PC-9 (cell line): ENCODE measurements at regions not wholly inside any gene's neighbourhood (a gene's known extent, or its start where the extent isn't known, plus 50 kb on each side); places are given as distances from the start of the nearest gene placed in this dataset.

Source experiments
- BruUV-seq: library from RNA; stranded (reverse); fragments of 400-500 nt; replicated peaks from 2 replicates; lab custom pipeline; 2021; lab: Mats Ljungman, UMichigan
- CTCF ChIA-PET: fragments of 300-600 bp; sonication (Branson Sonifier 250); formaldehyde crosslinking; loops from one replicate; lab custom pipeline; 2022; ENCODE audit warnings: antibody characterized with exemption; lab: Charles Lee
- POLR2A ChIA-PET: fragments of 300-600 bp; sonication (Branson Sonifier 250); formaldehyde crosslinking; loops from one replicate; lab custom pipeline; 2022; ENCODE audit warnings: antibody characterized with exemption; ENCODE audit not compliant: unreplicated experiment; lab: Charles Lee
- DNase-seq, 2 experiments: peaks; one replicate each; pipeline versions ENCODE4 v3.0.0 to v3.0.0-alpha.2; 2015 to 2022; ENCODE audit warnings: mixed read lengths in 1 of 2
- H2AFZ ChIP-seq: fragments of 200-600 bp; sonication (generic); 2 replicates; pipeline ENCODE4 v1.8.1; 2017; ENCODE audit warnings: antibody characterized with exemption
- H3F3A ChIP-seq: fragments of 200-600 bp; sonication (generic); 2 replicates; pipeline ENCODE4 v1.8.1; 2017; ENCODE audit warnings: antibody characterized with exemption, mild to moderate bottlenecking, low read depth; ENCODE audit not compliant: insufficient read depth
- H3K27ac ChIP-seq: fragments of 200-600 bp; sonication (generic); 2 replicates; pipeline ENCODE4 v1.6.1; 2016; ENCODE audit warnings: mixed run types
- H3K27me3 ChIP-seq: fragments of 200-600 bp; sonication (generic); 2 replicates; pipeline ENCODE4 v1.6.1; 2016; ENCODE audit warnings: low read depth, mixed run types; ENCODE audit not compliant: insufficient read depth
- H3K36me3 ChIP-seq: fragments of 200-600 bp; sonication (generic); 2 replicates; pipeline ENCODE4 v1.6.1; 2016; ENCODE audit warnings: low read depth, mixed run types
- H3K4me1 ChIP-seq: fragments of 200-600 bp; sonication (generic); replicated peaks from 2 replicates; pipeline ENCODE4 v1.6.1; 2016; ENCODE audit warnings: mixed run types; ENCODE audit not compliant: insufficient read depth
- H3K4me2 ChIP-seq: fragments of 200-600 bp; sonication (generic); 2 replicates; pipeline ENCODE4 v1.6.1; 2017; ENCODE audit warnings: mixed run types
- H3K4me3 ChIP-seq: fragments of 200-600 bp; sonication (generic); 2 replicates; pipeline ENCODE4 v1.6.1; 2016; ENCODE audit warnings: mixed run types
- H3K79me2 ChIP-seq: fragments of 200-600 bp; sonication (generic); 2 replicates; pipeline ENCODE4 v1.6.1; 2017; ENCODE audit warnings: low read depth, mixed run types
- H3K9me2 ChIP-seq: fragments of 200-600 bp; sonication (generic); 2 replicates; pipeline ENCODE4 v1.8.1; 2017; ENCODE audit warnings: mild to moderate bottlenecking; ENCODE audit not compliant: insufficient read depth
- H3K9me3 ChIP-seq: fragments of 200-600 bp; sonication (generic); 2 replicates; pipeline ENCODE4 v1.8.1; 2016; ENCODE audit warnings: low read depth; ENCODE audit not compliant: insufficient read depth
- H4K20me1 ChIP-seq: fragments of 200-600 bp; sonication (generic); 2 replicates; pipeline ENCODE4 v1.8.1; 2017; ENCODE audit not compliant: insufficient read depth
- CTCF ChIP-seq: fragments of 200-600 bp; sonication (generic); conservative IDR thresholded peaks from 2 replicates; pipeline ENCODE4 v1.6.1; 2017; ENCODE audit warnings: mixed run types, antibody characterized with exemption, mild to moderate bottlenecking, moderate library complexity
- EZH2 ChIP-seq: fragments of 200-600 bp; sonication (generic); IDR thresholded peaks from 2 replicates; pipeline ENCODE4 v1.8.0; 2017; ENCODE audit warnings: antibody characterized with exemption, low read depth
- intact Hi-C: fragments of 100-400 bp; cut with micrococcal nuclease; formaldehyde crosslinking; loops from one replicate; pipeline ENCODE4 v1.10.0; 2022; ENCODE audit not compliant: unreplicated experiment

GRCh38 chr11:28939381-28939780, 831.2 kb downstream of the METTL15 start:
- no TSS peak for BruUV-seq
- Histone ChIP-seq H3F3A (no peaks in the 10 kb centered on the region), H3K9me2 (no peaks in the 10 kb centered on the region), H3K9me3 (no peaks in the 10 kb centered on the region), H3K4me2 (no peak overlapping the region), H2AFZ (no peak overlapping the region), H4K20me1 (no peaks in the 10 kb centered on the region), H3K36me3 (no peaks in the 10 kb centered on the region), H3K4me1 (peaks cover 6% of the 10 kb centered on the region), H3K4me3 (no peak overlapping the region), H3K27me3 (no peaks in the 10 kb centered on the region), H3K79me2 (no peaks in the 10 kb centered on the region), H3K27ac (no peak overlapping the region)
- intact Hi-C loops = loop anchor here (2.0 to 5.0 kb wide), 2 partner anchors 83 to 103 kb away; no protein-coding TSS in a partner anchor
- no peak for TF ChIP-seq CTCF
- no peak for TF ChIP-seq EZH2
- DNase-seq = no peak
- ChIA-PET CTCF (no interaction called here), POLR2A (no interaction called here)

- DNase-seq = peak; percentile 35 to 46
- POLR2A ChIA-PET = interaction anchor here (0.6 kb wide), 1 partner anchor 144 kb away, joined by 12 read pairs; no protein-coding TSS in a partner anchor
These were observed 829.9 kb downstream of the METTL15 start for GRCh38 chr11:28938091-28938490.

GRCh38 chr11:28932940-28933339, 824.8 kb downstream of the METTL15 start:
- POLR2A ChIA-PET = interaction anchor here (0.6 kb wide), 1 partner anchor 1420 kb away, joined by 6 read pairs; no protein-coding TSS in a partner anchor
- Histone ChIP-seq H3K4me1 (peaks cover 4% of the 10 kb centered on the region), H3K36me3 (no peaks in the 10 kb centered on the region), H2AFZ (no peak overlapping the region), H3K79me2 (no peaks in the 10 kb centered on the region), H4K20me1 (no peaks in the 10 kb centered on the region), H3K27me3 (no peaks in the 10 kb centered on the region), H3K9me3 (no peaks in the 10 kb centered on the region), H3K9me2 (no peaks in the 10 kb centered on the region), H3K4me3 (no peak overlapping the region), H3K4me2 (no peak overlapping the region), H3K27ac (no peak overlapping the region), H3F3A (no peaks in the 10 kb centered on the region)
- no peak for TF ChIP-seq CTCF
- no peak for TF ChIP-seq EZH2
- intact Hi-C loops = no loop called here
- DNase-seq = no peak
- BruUV-seq = no TSS peak
- CTCF ChIA-PET = interaction anchor here (0.6 kb wide), 2 partner anchors 8 to 54 kb away, joined by 3 read pairs; no protein-coding TSS in a partner anchor

More at GRCh38 chr11:28938091-28938490, 829.9 kb downstream of the METTL15 start:
- no peaks in the 10 kb centered on the region for H3K9me3 ChIP-seq
- H3K4me2 ChIP-seq = no peak overlapping the region
- peaks cover 6% of the 10 kb centered on the region for H3K4me1 ChIP-seq
- no peak overlapping the region for H2AFZ ChIP-seq
- BruUV-seq = no TSS peak
- H3K4me3 ChIP-seq = no peak overlapping the region
- intact Hi-C loops = loop anchor here (1.0 to 5.0 kb wide), 3 partner anchors 84 to 181 kb away; no protein-coding TSS in a partner anchor
- H4K20me1 ChIP-seq = no peaks in the 10 kb centered on the region
- TF ChIP-seq EZH2 (no peak), CTCF (no peak)
- CTCF ChIA-PET = no interaction called here
- H3K27me3 ChIP-seq = no peaks in the 10 kb centered on the region
- H3K79me2 ChIP-seq = no peaks in the 10 kb centered on the region
- H3K36me3 ChIP-seq = no peaks in the 10 kb centered on the region
- no peaks in the 10 kb centered on the region for H3K9me2 ChIP-seq
- H3K27ac ChIP-seq = no peak overlapping the region
- H3F3A ChIP-seq = no peaks in the 10 kb centered on the region
